ENCODE measurements at regions not wholly inside any gene's neighbourhood (a gene's known extent, or its start where the extent isn't known, plus 50 kb on each side); places are given as distances from the start of the nearest gene placed in this dataset.

DNA sequence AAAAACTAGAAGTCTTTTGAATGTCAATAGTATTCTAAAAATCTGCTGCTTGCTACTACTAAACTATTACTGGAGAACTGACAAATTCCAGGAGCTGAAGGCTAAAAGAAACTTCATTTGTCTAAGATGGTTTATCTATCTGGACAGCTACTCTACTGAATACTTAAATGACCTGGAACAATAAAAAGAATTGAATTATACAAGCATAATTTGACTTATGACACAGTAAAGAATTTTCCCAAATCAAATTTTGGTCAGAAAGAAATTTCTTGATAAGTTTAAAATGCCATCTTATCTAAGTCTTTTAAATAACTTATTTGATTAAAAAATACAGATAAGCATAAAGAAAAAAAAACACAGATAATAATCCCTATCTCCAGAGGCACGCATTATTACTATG, 80.2 kb upstream of the ITGA4 start:
- Histone ChIP-seq H3K4me3 (no peak overlapping the region), H3K9me3 (no peaks in the 10 kb centered on the region), H3K27me3 (no peaks in the 10 kb centered on the region), H3K27ac (no peak overlapping the region), H3K4me1 (peaks cover 1% of the 10 kb centered on the region), H3K36me3 (no peaks in the 10 kb centered on the region)
- TF ChIP-seq POLR2A (IDR thresholded peaks at IDR 0.05) (no peak), POLR2AphosphoS5 (IDR thresholded peaks at IDR 0.05; ENCODE audit: insufficient read depth in 1 of 2, low read depth in 1 of 2) (no peak)
- TF ChIP-seq, protein P1, sequence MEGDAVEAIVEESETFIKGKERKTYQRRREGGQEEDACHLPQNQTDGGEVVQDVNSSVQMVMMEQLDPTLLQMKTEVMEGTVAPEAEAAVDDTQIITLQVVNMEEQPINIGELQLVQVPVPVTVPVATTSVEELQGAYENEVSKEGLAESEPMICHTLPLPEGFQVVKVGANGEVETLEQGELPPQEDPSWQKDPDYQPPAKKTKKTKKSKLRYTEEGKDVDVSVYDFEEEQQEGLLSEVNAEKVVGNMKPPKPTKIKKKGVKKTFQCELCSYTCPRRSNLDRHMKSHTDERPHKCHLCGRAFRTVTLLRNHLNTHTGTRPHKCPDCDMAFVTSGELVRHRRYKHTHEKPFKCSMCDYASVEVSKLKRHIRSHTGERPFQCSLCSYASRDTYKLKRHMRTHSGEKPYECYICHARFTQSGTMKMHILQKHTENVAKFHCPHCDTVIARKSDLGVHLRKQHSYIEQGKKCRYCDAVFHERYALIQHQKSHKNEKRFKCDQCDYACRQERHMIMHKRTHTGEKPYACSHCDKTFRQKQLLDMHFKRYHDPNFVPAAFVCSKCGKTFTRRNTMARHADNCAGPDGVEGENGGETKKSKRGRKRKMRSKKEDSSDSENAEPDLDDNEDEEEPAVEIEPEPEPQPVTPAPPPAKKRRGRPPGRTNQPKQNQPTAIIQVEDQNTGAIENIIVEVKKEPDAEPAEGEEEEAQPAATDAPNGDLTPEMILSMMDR (IDR thresholded peaks at IDR 0.05), result no peak
- intact Hi-C loops (cut with DNase I), result no loop called here
- no peak for DNase-seq (ENCODE audit: extremely low spot score in 2 of 2)

DNA sequence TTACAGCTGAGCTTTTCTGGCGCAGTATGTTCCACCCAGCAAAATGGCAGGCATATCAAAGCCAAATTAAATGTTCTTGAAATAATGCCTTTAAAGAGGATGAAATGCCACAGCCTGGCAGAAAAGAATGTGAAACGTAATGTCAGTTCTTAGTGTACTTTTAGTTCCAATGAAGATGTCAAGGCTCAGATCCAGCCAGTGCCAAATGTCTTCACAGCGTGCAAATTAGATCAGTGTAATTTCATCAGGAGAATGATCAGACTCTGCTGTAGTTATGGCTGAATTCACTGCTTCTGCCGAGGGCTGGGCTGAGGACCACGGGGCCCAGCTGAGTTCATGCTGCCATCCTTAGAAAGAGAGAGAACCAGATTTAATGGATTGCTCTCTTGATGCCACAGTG, 78.7 kb upstream of the ITGA4 start:
- Histone ChIP-seq H3K36me3 (no peaks in the 10 kb centered on the region), H3K27me3 (no peaks in the 10 kb centered on the region), H3K27ac (no peak overlapping the region), H3K4me3 (no peak overlapping the region), H3K9me3 (no peaks in the 10 kb centered on the region), H3K4me1 (no peaks in the 10 kb centered on the region)
- DNase-seq (ENCODE audit: extremely low spot score in 2 of 2), result no peak
- TF ChIP-seq, protein P1 (IDR thresholded peaks at IDR 0.05), result no peak
- TF ChIP-seq POLR2AphosphoS5 (IDR thresholded peaks at IDR 0.05; ENCODE audit: insufficient read depth in 1 of 2, low read depth in 1 of 2), result no peak
- no peak for TF ChIP-seq POLR2A (IDR thresholded peaks at IDR 0.05)
- intact Hi-C loops (cut with DNase I), result no loop called here

DNA sequence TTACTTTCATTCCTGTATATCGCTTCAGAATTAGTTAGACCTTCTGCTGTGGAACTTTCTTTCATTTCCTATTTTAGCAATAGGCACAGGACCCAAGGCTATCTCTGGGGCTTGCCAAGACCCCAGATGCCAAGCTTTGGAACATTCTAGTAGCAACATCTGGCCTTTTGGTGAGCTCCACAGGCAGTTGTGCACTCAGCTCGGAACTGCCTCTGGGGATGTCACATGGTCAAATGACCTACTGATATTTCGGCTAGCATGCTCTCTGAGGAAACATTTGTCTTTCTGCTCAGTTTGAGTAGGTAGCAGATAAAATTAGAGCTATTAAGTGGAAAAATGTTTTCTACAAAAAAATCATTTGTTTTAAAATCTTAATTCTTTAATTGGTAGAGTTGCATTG, 76.6 kb upstream of the ITGA4 start:
- Histone ChIP-seq H3K4me3 (no peak overlapping the region), H3K36me3 (no peaks in the 10 kb centered on the region), H3K9me3 (no peaks in the 10 kb centered on the region), H3K4me1 (no peaks in the 10 kb centered on the region), H3K27ac (no peak overlapping the region), H3K27me3 (no peaks in the 10 kb centered on the region)
- TF ChIP-seq, protein P1 (IDR thresholded peaks at IDR 0.05), result no peak
- TF ChIP-seq POLR2A (IDR thresholded peaks at IDR 0.05) (no peak), POLR2AphosphoS5 (IDR thresholded peaks at IDR 0.05; ENCODE audit: insufficient read depth in 1 of 2, low read depth in 1 of 2) (no peak)
- DNase-seq (ENCODE audit: extremely low spot score in 2 of 2), result no peak
- intact Hi-C loops (cut with DNase I), result no loop called here

DNA sequence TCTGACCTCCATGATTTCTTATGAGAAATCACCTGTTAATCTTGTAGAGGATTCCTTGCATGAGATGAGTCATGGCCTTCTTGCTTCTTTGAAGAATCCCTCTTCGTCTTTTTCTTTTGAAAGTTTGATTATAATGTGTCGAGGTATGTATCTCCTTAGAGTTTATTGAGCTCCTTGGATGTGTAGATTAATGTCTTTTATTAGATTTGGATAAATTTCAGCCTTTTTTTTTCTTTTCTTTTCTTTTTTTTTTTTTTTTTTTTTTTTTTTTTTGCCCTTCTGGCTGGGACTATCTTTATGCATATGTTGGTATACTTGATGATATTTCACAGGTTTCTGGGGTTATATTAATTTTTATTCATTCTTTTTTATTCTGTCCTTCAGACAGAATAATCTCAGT, 72.3 kb upstream of the ITGA4 start:
- no peaks in the 10 kb centered on the region for H3K9me3 ChIP-seq
- TF ChIP-seq POLR2AphosphoS5 (IDR thresholded peaks at IDR 0.05; ENCODE audit: insufficient read depth in 1 of 2, low read depth in 1 of 2) (no peak), POLR2A (IDR thresholded peaks at IDR 0.05) (no peak)
- TF ChIP-seq, protein P1 (IDR thresholded peaks at IDR 0.05), result no peak
- H3K36me3 ChIP-seq, result no peaks in the 10 kb centered on the region
- H3K27me3 ChIP-seq, result no peaks in the 10 kb centered on the region
- H3K4me3 ChIP-seq, result no peak overlapping the region
- no peaks in the 10 kb centered on the region for H3K4me1 ChIP-seq
- H3K27ac ChIP-seq, result no peak overlapping the region
- DNase-seq (ENCODE audit: extremely low spot score in 2 of 2), result no peak
- intact Hi-C loops (cut with DNase I), result no loop called here

DNA sequence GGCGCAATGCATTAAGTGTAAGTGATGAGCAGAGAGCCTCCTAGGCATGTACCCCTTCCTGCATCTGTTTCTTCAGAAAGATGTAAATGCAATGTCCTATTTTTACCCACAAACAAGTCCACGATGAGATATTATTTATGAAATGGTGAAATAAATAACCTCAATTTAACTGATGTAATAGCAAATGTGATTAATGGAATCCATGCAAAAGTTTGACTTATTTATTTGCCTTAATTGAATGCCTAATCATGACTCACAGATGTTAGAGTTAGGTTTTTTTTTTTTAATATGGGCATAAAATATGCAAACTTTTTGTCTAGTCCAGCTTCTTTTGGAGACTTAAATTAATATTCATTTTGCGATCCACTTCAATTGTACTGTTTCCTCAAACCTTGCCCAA, 67.7 kb upstream of the ITGA4 start:
- no peak for DNase-seq (ENCODE audit: extremely low spot score in 2 of 2)
- intact Hi-C loops (cut with DNase I), result no loop called here
- TF ChIP-seq POLR2A (IDR thresholded peaks at IDR 0.05) (no peak), POLR2AphosphoS5 (IDR thresholded peaks at IDR 0.05; ENCODE audit: insufficient read depth in 1 of 2, low read depth in 1 of 2) (no peak)
- TF ChIP-seq, protein P1 (IDR thresholded peaks at IDR 0.05), result no peak

More for the DNA sequence above, 67.7 kb upstream of the ITGA4 start:
- Histone ChIP-seq H3K36me3 (no peaks in the 10 kb centered on the region), H3K4me1 (no peaks in the 10 kb centered on the region), H3K9me3 (no peaks in the 10 kb centered on the region), H3K4me3 (no peak overlapping the region), H3K27ac (no peak overlapping the region), H3K27me3 (no peaks in the 10 kb centered on the region)

All from vagina (tissue), 2 donors.